ENCODE measurements at regions not wholly inside any gene's neighbourhood (a gene's known extent, or its start where the extent isn't known, plus 50 kb on each side); places are given as distances from the start of the nearest gene placed in this dataset.
A peak's percentile ranks its signal among the peaks of the same experiment; 100 is the strongest.

- Histone ChIP-seq H3K4me1 (ENCODE audit: control insufficient read depth in 1 of 2, insufficient read depth in 2 of 2, low read length in 2 of 2) (peaks cover 0 to 8% of the 10 kb centered on the region in 2 donors), H3K4me3 (ENCODE audit: low read depth in 1 of 2, low read length in 2 of 2) (no peak overlapping the region), H3K9me3 (ENCODE audit: control insufficient read depth in 1 of 2, low read length in 2 of 2) (no peaks in the 10 kb centered on the region), H3K27me3 (ENCODE audit: low read depth, low read length) (peaks cover 4% of the 10 kb centered on the region), H3K27ac (ENCODE audit: low read length) (no peak overlapping the region), H3K36me3 (ENCODE audit: control insufficient read depth in 1 of 2, insufficient read depth in 2 of 2, low read length in 2 of 2) (no peaks in the 10 kb centered on the region)
These were observed 98.9 kb upstream of the PFN2 start for GRCh38 chr3:150069633-150070032.

- Histone ChIP-seq H3K36me3 (ENCODE audit: control insufficient read depth in 1 of 2, insufficient read depth in 2 of 2, low read length in 2 of 2) (no peaks in the 10 kb centered on the region), H3K9me3 (ENCODE audit: control insufficient read depth in 1 of 2, low read length in 2 of 2) (no peaks in the 10 kb centered on the region), H3K27me3 (ENCODE audit: low read depth, low read length) (peaks cover 4% of the 10 kb centered on the region), H3K4me1 (ENCODE audit: control insufficient read depth in 1 of 2, insufficient read depth in 2 of 2, low read length in 2 of 2) (peaks cover 0 to 8% of the 10 kb centered on the region in 2 donors), H3K27ac (ENCODE audit: low read length) (no peak overlapping the region), H3K4me3 (ENCODE audit: low read depth in 1 of 2, low read length in 2 of 2) (no peak overlapping the region)
These were observed 98.4 kb upstream of the PFN2 start for GRCh38 chr3:150069154-150069527.

- H3K4me1 ChIP-seq (ENCODE audit: control insufficient read depth in 1 of 2, insufficient read depth in 2 of 2, low read length in 2 of 2): peaks cover 0 to 8% of the 10 kb centered on the region in 2 donors
- no peak overlapping the region for H3K27ac ChIP-seq (ENCODE audit: low read length)
- no peaks in the 10 kb centered on the region for H3K9me3 ChIP-seq (ENCODE audit: control insufficient read depth in 1 of 2, low read length in 2 of 2)
- no peak overlapping the region for H3K4me3 ChIP-seq (ENCODE audit: low read depth in 1 of 2, low read length in 2 of 2)
- no peaks in the 10 kb centered on the region for H3K36me3 ChIP-seq (ENCODE audit: control insufficient read depth in 1 of 2, insufficient read depth in 2 of 2, low read length in 2 of 2)
- peaks cover 4% of the 10 kb centered on the region for H3K27me3 ChIP-seq (ENCODE audit: low read depth, low read length)
These were observed 97.9 kb upstream of the PFN2 start for GRCh38 chr3:150068440-150069153.

- no peaks in the 10 kb centered on the region for H3K36me3 ChIP-seq (ENCODE audit: control insufficient read depth in 1 of 2, insufficient read depth in 2 of 2, low read length in 2 of 2)
- no peaks in the 10 kb centered on the region for H3K9me3 ChIP-seq (ENCODE audit: control insufficient read depth in 1 of 2, low read length in 2 of 2)
- H3K4me3 ChIP-seq (ENCODE audit: low read depth in 1 of 2, low read length in 2 of 2): no peak overlapping the region
- H3K27ac ChIP-seq (ENCODE audit: low read length): no peak overlapping the region
- H3K27me3 ChIP-seq (ENCODE audit: low read depth, low read length): peaks cover 4% of the 10 kb centered on the region
- H3K4me1 ChIP-seq (ENCODE audit: control insufficient read depth in 1 of 2, insufficient read depth in 2 of 2, low read length in 2 of 2): peaks cover 0 to 7% of the 10 kb centered on the region in 2 donors
These were observed 96.9 kb upstream of the PFN2 start for GRCh38 chr3:150067561-150067960.

- H3K27me3 ChIP-seq (ENCODE audit: low read depth, low read length): peaks cover 4% of the 10 kb centered on the region
- H3K4me3 ChIP-seq (ENCODE audit: low read depth in 1 of 2, low read length in 2 of 2): no peak overlapping the region
- no peaks in the 10 kb centered on the region for H3K36me3 ChIP-seq (ENCODE audit: control insufficient read depth in 1 of 2, insufficient read depth in 2 of 2, low read length in 2 of 2)
- H3K9me3 ChIP-seq (ENCODE audit: control insufficient read depth in 1 of 2, low read length in 2 of 2): no peaks in the 10 kb centered on the region
- H3K27ac ChIP-seq (ENCODE audit: low read length): no peak overlapping the region
- H3K4me1 ChIP-seq (ENCODE audit: control insufficient read depth in 1 of 2, insufficient read depth in 2 of 2, low read length in 2 of 2): peaks cover 0 to 3% of the 10 kb centered on the region in 2 donors
These were observed 94.3 kb upstream of the PFN2 start for GRCh38 chr3:150064971-150065370.

- Histone ChIP-seq H3K9me3 (ENCODE audit: control insufficient read depth in 1 of 2, low read length in 2 of 2) (no peaks in the 10 kb centered on the region), H3K27me3 (ENCODE audit: low read depth, low read length) (peaks cover 4% of the 10 kb centered on the region), H3K36me3 (ENCODE audit: control insufficient read depth in 1 of 2, insufficient read depth in 2 of 2, low read length in 2 of 2) (no peaks in the 10 kb centered on the region), H3K4me3 (ENCODE audit: low read depth in 1 of 2, low read length in 2 of 2) (no peak overlapping the region), H3K27ac (ENCODE audit: low read length) (peak overlapping the region; percentile 66), H3K4me1 (ENCODE audit: control insufficient read depth in 1 of 2, insufficient read depth in 2 of 2, low read length in 2 of 2) (peaks cover 0 to 3% of the 10 kb centered on the region in 2 donors)
These were observed 92.5 kb upstream of the PFN2 start for GRCh38 chr3:150063237-150063636.

GRCh38 chr3:150062492-150062891 lies 91.8 kb upstream of the PFN2 start:
- H3K36me3 ChIP-seq (ENCODE audit: control insufficient read depth in 1 of 2, insufficient read depth in 2 of 2, low read length in 2 of 2): no peaks in the 10 kb centered on the region
- peaks cover 0 to 3% of the 10 kb centered on the region in 2 donors for H3K4me1 ChIP-seq (ENCODE audit: control insufficient read depth in 1 of 2, insufficient read depth in 2 of 2, low read length in 2 of 2)
- H3K27me3 ChIP-seq (ENCODE audit: low read depth, low read length): peaks cover 1% of the 10 kb centered on the region
- H3K4me3 ChIP-seq (ENCODE audit: low read depth in 1 of 2, low read length in 2 of 2): peak overlapping the region in 1 of 2 donors; percentile 22
- peak overlapping the region; percentile 66 for H3K27ac ChIP-seq (ENCODE audit: low read length)
- H3K9me3 ChIP-seq (ENCODE audit: control insufficient read depth in 1 of 2, low read length in 2 of 2): no peaks in the 10 kb centered on the region

GRCh38 chr3:150061288-150062024 lies 90.8 kb upstream of the PFN2 start:
- no peak overlapping the region for H3K4me3 ChIP-seq (ENCODE audit: low read depth in 1 of 2, low read length in 2 of 2)
- peaks cover 0 to 3% of the 10 kb centered on the region in 2 donors for H3K4me1 ChIP-seq (ENCODE audit: control insufficient read depth in 1 of 2, insufficient read depth in 2 of 2, low read length in 2 of 2)
- no peaks in the 10 kb centered on the region for H3K9me3 ChIP-seq (ENCODE audit: control insufficient read depth in 1 of 2, low read length in 2 of 2)
- no peaks in the 10 kb centered on the region for H3K27me3 ChIP-seq (ENCODE audit: low read depth, low read length)
- H3K27ac ChIP-seq (ENCODE audit: low read length): peak overlapping the region; percentile 66
- H3K36me3 ChIP-seq (ENCODE audit: control insufficient read depth in 1 of 2, insufficient read depth in 2 of 2, low read length in 2 of 2): no peaks in the 10 kb centered on the region

- H3K27me3 ChIP-seq (ENCODE audit: low read depth, low read length): no peaks in the 10 kb centered on the region
- H3K27ac ChIP-seq (ENCODE audit: low read length): no peak overlapping the region
- no peak overlapping the region for H3K4me3 ChIP-seq (ENCODE audit: low read depth in 1 of 2, low read length in 2 of 2)
- H3K4me1 ChIP-seq (ENCODE audit: control insufficient read depth in 1 of 2, insufficient read depth in 2 of 2, low read length in 2 of 2): peaks cover 0 to 3% of the 10 kb centered on the region in 2 donors
- no peaks in the 10 kb centered on the region for H3K36me3 ChIP-seq (ENCODE audit: control insufficient read depth in 1 of 2, insufficient read depth in 2 of 2, low read length in 2 of 2)
- no peaks in the 10 kb centered on the region for H3K9me3 ChIP-seq (ENCODE audit: control insufficient read depth in 1 of 2, low read length in 2 of 2)
These were observed 89.0 kb upstream of the PFN2 start for GRCh38 chr3:150059729-150060128.

GRCh38 chr3:150059241-150059640 lies 88.5 kb upstream of the PFN2 start:
- Histone ChIP-seq H3K4me1 (ENCODE audit: control insufficient read depth in 1 of 2, insufficient read depth in 2 of 2, low read length in 2 of 2) (peaks cover 0 to 3% of the 10 kb centered on the region in 2 donors), H3K27ac (ENCODE audit: low read length) (no peak overlapping the region), H3K4me3 (ENCODE audit: low read depth in 1 of 2, low read length in 2 of 2) (no peak overlapping the region), H3K27me3 (ENCODE audit: low read depth, low read length) (no peaks in the 10 kb centered on the region), H3K36me3 (ENCODE audit: control insufficient read depth in 1 of 2, insufficient read depth in 2 of 2, low read length in 2 of 2) (no peaks in the 10 kb centered on the region), H3K9me3 (ENCODE audit: control insufficient read depth in 1 of 2, low read length in 2 of 2) (no peaks in the 10 kb centered on the region)

GRCh38 chr3:150057227-150057626 lies 86.5 kb upstream of the PFN2 start:
- H3K27me3 ChIP-seq (ENCODE audit: low read depth, low read length): no peaks in the 10 kb centered on the region
- H3K36me3 ChIP-seq (ENCODE audit: control insufficient read depth in 1 of 2, insufficient read depth in 2 of 2, low read length in 2 of 2): no peaks in the 10 kb centered on the region
- H3K27ac ChIP-seq (ENCODE audit: low read length): no peak overlapping the region

More at GRCh38 chr3:150057227-150057626, 86.5 kb upstream of the PFN2 start:
- peaks cover 0 to 3% of the 10 kb centered on the region in 2 donors for H3K4me1 ChIP-seq (ENCODE audit: control insufficient read depth in 1 of 2, insufficient read depth in 2 of 2, low read length in 2 of 2)
- no peak overlapping the region for H3K4me3 ChIP-seq (ENCODE audit: low read depth in 1 of 2, low read length in 2 of 2)
- H3K9me3 ChIP-seq (ENCODE audit: control insufficient read depth in 1 of 2, low read length in 2 of 2): no peaks in the 10 kb centered on the region

Data from muscle layer of duodenum (tissue), 2 donors.